Peyer's patch (tissue), 4 donors: ENCODE measurements at regions not wholly inside any gene's neighbourhood (a gene's known extent, or its start where the extent isn't known, plus 50 kb on each side); places are given as distances from the start of the nearest gene placed in this dataset.

Source experiments
- DNase-seq, 3 donors: peaks; one replicate each; pipeline ENCODE4 v3.0.0-alpha.2; 2017 to 2019
- H3K27ac ChIP-seq, 4 donors: fragments of 200-600 bp; sonication (generic); one replicate each; pipeline ENCODE4 v1.5.1; 2016 to 2019
- H3K27me3 ChIP-seq, 2 donors: fragments of 200-600 bp; sonication (generic); one replicate each; pipeline ENCODE4 v1.5.1; 2019
- H3K36me3 ChIP-seq, 3 donors: fragments of 200-600 bp; sonication (generic); one replicate each; pipeline ENCODE4 v1.5.1; 2016 to 2019
- H3K4me1 ChIP-seq, 4 donors: fragments of 200-600 bp; sonication (generic); one replicate each; pipeline ENCODE4 v1.5.1; 2016 to 2019
- H3K4me3 ChIP-seq, 4 donors: fragments of 200-600 bp; sonication (generic); 1 replicate in 3 of 4; 2 replicates in 1 of 4; pipeline ENCODE4 v1.5.1; 2016 to 2019; ENCODE audit warnings: mild to moderate bottlenecking in 1 of 4
- H3K9me3 ChIP-seq, 4 donors: fragments of 200-600 bp; sonication (generic); one replicate each; pipeline ENCODE4 v1.5.1; 2016 to 2019; ENCODE audit warnings: mild to moderate bottlenecking in 1 of 4
- POLR2A ChIP-seq, 2 donors: fragments of 450-650 bp; IDR thresholded peaks; one replicate each; pipeline ENCODE4 v1.5.1; 2017; ENCODE audit warnings: antibody characterized with exemption in 2 of 2, mild to moderate bottlenecking in 2 of 2, moderate library complexity in 2 of 2
- TF ChIP-seq, protein P1 (sequence below), 6 experiments: fragments of 450-650 bp in 4 of 6; fragments of 200-600 bp in 2 of 6; sonication (generic) in 1 of 6; IDR thresholded peaks; one replicate each; pipeline ENCODE4 v1.5.1; 2017 to 2019; ENCODE audit warnings: antibody characterized with exemption in 6 of 6, mild to moderate bottlenecking in 3 of 6, moderate library complexity in 1 of 6

DNA sequence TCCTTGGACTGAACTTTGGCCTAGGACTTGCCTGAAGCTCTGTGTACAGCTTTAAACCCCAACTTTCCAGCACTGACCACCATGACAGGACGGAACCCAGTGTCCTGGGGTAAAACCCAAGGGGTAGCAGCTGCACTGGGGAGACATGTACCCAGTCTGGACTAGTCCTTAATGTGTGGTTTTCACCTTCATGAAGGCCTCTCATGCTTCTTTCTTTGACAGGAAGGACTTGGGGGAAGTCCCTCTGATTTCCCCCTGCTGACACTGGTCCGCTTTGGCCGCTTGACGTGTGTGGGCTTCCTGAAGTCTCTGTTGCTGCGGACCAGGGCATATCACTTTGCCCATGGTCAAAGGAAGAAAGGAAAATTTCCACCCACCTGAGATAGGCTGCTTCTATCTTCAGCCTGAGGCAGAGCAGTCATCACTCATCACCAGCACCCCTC is 66.3 kb upstream of the PRDX6 start:
- TF ChIP-seq POLR2A (IDR thresholded peaks at IDR 0.05): no peak
- Histone ChIP-seq H3K36me3 (no peaks in the 10 kb centered on the region), H3K4me3 (no peak overlapping the region), H3K27me3 (no peaks in the 10 kb centered on the region), H3K9me3 (no peaks in the 10 kb centered on the region), H3K27ac (peak overlapping the region in 3 of 4 donors; percentile 9 to 71 (median 16)), H3K4me1 (peaks cover 0 to 28% (median 12%) of the 10 kb centered on the region in 4 donors)
- peak in 2 of 3 donors; percentile 66 to 71 for DNase-seq

GRCh38 chr1:173411835-173412742 is 65.0 kb upstream of the PRDX6 start:
- Histone ChIP-seq H3K36me3 (no peaks in the 10 kb centered on the region), H3K27me3 (no peaks in the 10 kb centered on the region), H3K4me3 (no peak overlapping the region), H3K9me3 (no peaks in the 10 kb centered on the region), H3K4me1 (peaks cover 0 to 33% (median 11%) of the 10 kb centered on the region in 4 donors), H3K27ac (peak overlapping the region in 1 of 4 donors; percentile 78)
- no peak for TF ChIP-seq POLR2A (IDR thresholded peaks at IDR 0.05)
- TF ChIP-seq, protein P1, sequence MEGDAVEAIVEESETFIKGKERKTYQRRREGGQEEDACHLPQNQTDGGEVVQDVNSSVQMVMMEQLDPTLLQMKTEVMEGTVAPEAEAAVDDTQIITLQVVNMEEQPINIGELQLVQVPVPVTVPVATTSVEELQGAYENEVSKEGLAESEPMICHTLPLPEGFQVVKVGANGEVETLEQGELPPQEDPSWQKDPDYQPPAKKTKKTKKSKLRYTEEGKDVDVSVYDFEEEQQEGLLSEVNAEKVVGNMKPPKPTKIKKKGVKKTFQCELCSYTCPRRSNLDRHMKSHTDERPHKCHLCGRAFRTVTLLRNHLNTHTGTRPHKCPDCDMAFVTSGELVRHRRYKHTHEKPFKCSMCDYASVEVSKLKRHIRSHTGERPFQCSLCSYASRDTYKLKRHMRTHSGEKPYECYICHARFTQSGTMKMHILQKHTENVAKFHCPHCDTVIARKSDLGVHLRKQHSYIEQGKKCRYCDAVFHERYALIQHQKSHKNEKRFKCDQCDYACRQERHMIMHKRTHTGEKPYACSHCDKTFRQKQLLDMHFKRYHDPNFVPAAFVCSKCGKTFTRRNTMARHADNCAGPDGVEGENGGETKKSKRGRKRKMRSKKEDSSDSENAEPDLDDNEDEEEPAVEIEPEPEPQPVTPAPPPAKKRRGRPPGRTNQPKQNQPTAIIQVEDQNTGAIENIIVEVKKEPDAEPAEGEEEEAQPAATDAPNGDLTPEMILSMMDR (IDR thresholded peaks at IDR 0.05): no peak
- no peak for DNase-seq

- Histone ChIP-seq H3K4me1 (peaks cover 0 to 36% (median 10%) of the 10 kb centered on the region in 4 donors), H3K4me3 (no peak overlapping the region), H3K27me3 (no peaks in the 10 kb centered on the region), H3K36me3 (peaks cover 0 to 3% (median 0%) of the 10 kb centered on the region in 3 donors), H3K27ac (peak overlapping the region in 2 of 4 donors; percentile 61 to 78), H3K9me3 (no peaks in the 10 kb centered on the region)
- DNase-seq: peak in 2 of 3 donors; percentile 42 to 49
- TF ChIP-seq, protein P1 (IDR thresholded peaks at IDR 0.05): no peak
- no peak for TF ChIP-seq POLR2A (IDR thresholded peaks at IDR 0.05)
Observed at GRCh38 chr1:173413271-173413707, 63.8 kb upstream of the PRDX6 start.

DNA sequence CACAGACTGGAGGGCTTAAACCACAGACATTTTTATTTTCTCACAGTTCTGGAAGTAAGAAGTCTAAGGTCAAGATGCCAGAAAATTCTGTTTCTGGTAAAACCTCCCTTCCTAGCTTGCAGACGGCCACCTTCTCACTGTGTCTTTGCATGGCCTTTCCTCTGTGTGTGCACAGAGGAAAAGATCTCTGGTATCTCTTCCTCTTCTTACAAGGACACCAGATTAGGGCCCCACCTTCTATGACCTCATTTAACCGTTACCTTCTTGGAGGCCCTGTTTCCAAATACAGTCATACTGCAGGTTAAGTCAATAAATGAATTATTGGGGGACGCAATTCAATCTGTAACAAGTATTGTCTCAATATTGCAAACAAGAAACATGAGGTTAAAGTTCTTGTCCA is 63.0 kb upstream of the PRDX6 start:
- Histone ChIP-seq H3K4me1 (peaks cover 0 to 36% (median 10%) of the 10 kb centered on the region in 4 donors), H3K27me3 (no peaks in the 10 kb centered on the region), H3K27ac (peak overlapping the region in 2 of 4 donors; percentile 61 to 78), H3K9me3 (no peaks in the 10 kb centered on the region), H3K36me3 (peaks cover 0 to 3% (median 0%) of the 10 kb centered on the region in 3 donors), H3K4me3 (no peak overlapping the region)
- TF ChIP-seq, protein P1 (IDR thresholded peaks at IDR 0.05): no peak
- TF ChIP-seq POLR2A (IDR thresholded peaks at IDR 0.05): no peak
- DNase-seq: peak in 2 of 3 donors; percentile 50 to 57

DNA sequence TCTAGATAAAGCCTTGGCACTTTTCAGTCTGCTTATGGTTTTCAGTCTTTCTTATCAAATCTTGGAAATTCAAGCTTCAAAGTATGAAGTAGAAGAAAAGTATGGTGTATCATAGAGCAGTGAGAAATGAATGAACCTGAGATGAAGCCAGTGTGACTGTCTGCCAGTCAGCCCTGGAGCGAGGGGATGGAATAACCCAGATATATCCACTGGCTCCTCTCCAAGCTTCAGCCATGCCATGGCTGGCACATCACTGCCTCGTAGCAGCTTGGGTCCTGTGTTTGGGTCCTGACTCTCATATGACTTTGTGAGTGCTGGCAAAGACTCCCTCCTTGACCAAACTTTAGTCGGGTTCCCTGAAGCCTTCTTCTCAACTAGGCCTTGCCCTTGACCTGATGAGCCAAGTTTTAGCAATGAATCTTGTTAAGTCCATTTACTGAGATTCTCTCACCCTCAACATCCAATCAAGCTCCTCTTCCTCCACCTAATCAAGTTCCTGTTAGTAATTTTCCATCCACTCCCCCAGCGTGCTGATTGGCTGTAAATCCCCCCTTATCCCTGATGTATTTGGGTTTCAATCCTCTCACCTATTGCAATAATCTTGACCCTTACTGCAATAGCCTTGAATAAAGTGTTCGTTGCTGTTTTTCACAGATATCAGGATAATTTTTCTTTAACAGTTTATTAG is 62.5 kb upstream of the PRDX6 start:
- TF ChIP-seq POLR2A (IDR thresholded peaks at IDR 0.05): no peak
- no peaks in the 10 kb centered on the region for H3K27me3 ChIP-seq
- H3K9me3 ChIP-seq: no peaks in the 10 kb centered on the region
- H3K27ac ChIP-seq: peak overlapping the region in 2 of 4 donors; percentile 61 to 78
- no peak overlapping the region for H3K4me3 ChIP-seq
- peaks cover 0 to 36% (median 10%) of the 10 kb centered on the region in 4 donors for H3K4me1 ChIP-seq
- DNase-seq: no peak
- peaks cover 0 to 3% (median 0%) of the 10 kb centered on the region in 3 donors for H3K36me3 ChIP-seq

DNA sequence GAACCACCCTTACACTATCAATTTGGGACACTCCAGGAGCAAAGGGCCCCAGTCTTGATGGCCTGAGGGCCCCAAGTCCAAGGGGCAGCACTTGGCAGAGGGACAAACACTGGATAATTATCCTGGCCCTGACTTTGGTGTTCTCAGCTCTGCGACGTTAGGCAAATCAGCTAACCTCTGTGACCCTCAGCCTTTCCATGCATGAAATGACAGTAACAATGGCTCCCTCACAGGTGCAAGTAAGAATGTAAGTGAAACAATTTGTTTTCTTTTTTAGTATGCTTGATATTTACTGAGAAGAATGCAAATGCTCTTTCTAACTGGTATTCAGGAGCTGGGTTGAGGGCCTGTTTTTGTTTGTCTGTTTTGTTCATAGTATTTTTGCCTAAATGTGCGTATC is 61.6 kb upstream of the PRDX6 start:
- peaks cover 0 to 29% (median 10%) of the 10 kb centered on the region in 4 donors for H3K4me1 ChIP-seq
- H3K4me3 ChIP-seq: no peak overlapping the region
- TF ChIP-seq POLR2A (IDR thresholded peaks at IDR 0.05): no peak
- TF ChIP-seq, protein P1 (IDR thresholded peaks at IDR 0.05): no peak
- H3K36me3 ChIP-seq: peaks cover 0 to 3% (median 0%) of the 10 kb centered on the region in 3 donors
- no peaks in the 10 kb centered on the region for H3K27me3 ChIP-seq
- H3K9me3 ChIP-seq: no peaks in the 10 kb centered on the region
- DNase-seq: peak in 2 of 3 donors; percentile 41 to 56
- peak overlapping the region in 2 of 4 donors; percentile 70 to 78 for H3K27ac ChIP-seq
